ENCODE measurements at regions not wholly inside any gene's neighbourhood (a gene's known extent, or its start where the extent isn't known, plus 50 kb on each side); places are given as distances from the start of the nearest gene placed in this dataset.

DNA sequence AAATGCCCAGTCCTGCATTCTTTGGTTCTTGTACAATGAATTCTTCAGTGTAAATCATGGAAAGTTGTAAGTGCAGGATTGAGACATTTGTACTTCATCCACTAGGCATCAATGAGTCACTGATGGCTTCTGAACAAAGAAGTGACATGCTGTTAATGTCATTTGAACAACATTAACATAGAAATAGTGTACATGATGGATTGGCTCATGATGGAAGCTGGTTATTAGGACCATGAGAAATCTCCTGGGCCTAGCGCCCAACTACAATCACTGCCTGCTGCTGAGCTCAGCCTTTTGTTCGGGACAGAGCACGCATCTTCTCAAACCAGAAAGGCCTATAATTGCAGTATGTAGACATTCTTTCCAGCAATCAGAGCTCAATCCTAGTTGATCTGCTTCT, 316.8 kb upstream of the TSHZ2 start:
- no peak for TF ChIP-seq CTCF (IDR thresholded peaks at IDR 0.05; ENCODE audit: insufficient read depth, low read depth, low read length, missing control alignments)
- no peak overlapping the region for H3K4me3 ChIP-seq (ENCODE audit: low read length)
- no peak for DNase-seq (ENCODE audit: low read depth)

- H3K4me3 ChIP-seq (ENCODE audit: low read length): no peak overlapping the region
- TF ChIP-seq CTCF (IDR thresholded peaks at IDR 0.05; ENCODE audit: insufficient read depth, low read depth, low read length, missing control alignments): no peak
- no peak for DNase-seq (ENCODE audit: low read depth)
Observed at GRCh38 chr20:52654567-52654966, 317.6 kb upstream of the TSHZ2 start.

DNA sequence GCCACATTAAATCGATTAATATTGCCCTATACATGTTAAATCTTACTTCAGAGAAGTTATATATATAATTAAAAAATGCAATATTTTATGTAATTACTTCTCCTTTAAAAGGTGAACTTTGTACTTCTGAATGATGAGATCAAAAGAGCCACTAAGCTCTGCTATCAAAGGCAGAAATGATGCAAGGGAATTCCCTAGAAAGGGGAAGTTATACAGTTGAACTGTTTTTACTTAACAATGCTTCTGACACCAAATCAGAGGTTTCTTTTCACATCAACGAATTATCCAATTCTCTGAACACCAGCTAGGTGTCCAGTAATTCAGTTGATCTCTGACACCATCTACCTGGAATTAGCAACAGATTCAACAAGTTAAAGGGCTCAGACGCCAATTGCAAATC, 319.9 kb upstream of the TSHZ2 start:
- no peak for DNase-seq (ENCODE audit: low read depth)
- no peak for TF ChIP-seq CTCF (IDR thresholded peaks at IDR 0.05; ENCODE audit: insufficient read depth, low read depth, low read length, missing control alignments)
- H3K4me3 ChIP-seq (ENCODE audit: low read length): no peak overlapping the region

DNA sequence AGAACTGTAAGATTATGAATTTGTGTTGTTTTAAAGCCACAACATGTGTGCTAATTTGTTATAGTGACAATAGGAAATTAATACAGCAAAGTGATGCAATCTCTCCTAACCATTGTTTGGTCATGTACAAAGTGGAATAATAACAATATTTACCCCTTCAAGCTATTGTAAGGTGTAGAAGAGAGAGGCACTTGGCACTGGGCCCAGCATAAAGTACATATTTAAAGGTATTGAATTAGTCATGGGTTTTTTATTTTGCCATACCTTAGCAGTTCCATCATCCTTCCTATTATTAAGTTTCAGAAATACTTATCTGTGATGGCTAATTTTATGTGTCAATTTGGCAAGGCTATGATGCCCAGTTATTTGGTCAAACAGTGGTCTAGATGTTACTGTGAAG, 322.4 kb upstream of the TSHZ2 start:
- H3K4me3 ChIP-seq (ENCODE audit: low read length): no peak overlapping the region
- DNase-seq (ENCODE audit: low read depth): peak; percentile 80
- TF ChIP-seq CTCF (IDR thresholded peaks at IDR 0.05; ENCODE audit: insufficient read depth, low read depth, low read length, missing control alignments): no peak

GRCh38 chr20:52645822-52646221, 326.3 kb upstream of the TSHZ2 start:
- H3K4me3 ChIP-seq (ENCODE audit: low read length): no peak overlapping the region
- no peak for DNase-seq (ENCODE audit: low read depth)
- no peak for TF ChIP-seq CTCF (IDR thresholded peaks at IDR 0.05; ENCODE audit: insufficient read depth, low read depth, low read length, missing control alignments)

DNA sequence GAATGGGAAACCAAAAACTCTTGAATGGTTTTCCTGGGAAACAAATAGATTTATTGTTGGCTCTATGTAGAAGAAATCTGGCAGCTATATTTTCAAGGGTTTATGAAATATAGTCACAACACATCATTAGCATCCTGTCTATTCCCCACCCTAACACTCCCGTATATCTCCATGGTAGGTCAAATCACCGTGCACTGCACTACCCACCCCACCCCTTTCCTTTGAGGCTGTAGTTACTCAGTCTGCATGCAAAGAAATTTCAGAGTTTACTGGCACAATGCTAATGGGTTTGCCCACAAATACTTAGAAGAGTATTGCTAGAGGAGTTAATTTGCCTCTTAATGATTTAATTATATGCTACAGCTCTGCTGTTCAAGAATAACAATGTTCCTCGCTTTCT, 329.1 kb upstream of the TSHZ2 start:
- no peak for DNase-seq (ENCODE audit: low read depth)
- TF ChIP-seq CTCF (IDR thresholded peaks at IDR 0.05; ENCODE audit: insufficient read depth, low read depth, low read length, missing control alignments): no peak
- H3K4me3 ChIP-seq (ENCODE audit: low read length): no peak overlapping the region

- TF ChIP-seq CTCF (IDR thresholded peaks at IDR 0.05; ENCODE audit: insufficient read depth, low read depth, low read length, missing control alignments): no peak
- H3K4me3 ChIP-seq (ENCODE audit: low read length): no peak overlapping the region
- no peak for DNase-seq (ENCODE audit: low read depth)
Observed at GRCh38 chr20:52637201-52637600, 335.0 kb upstream of the TSHZ2 start.

Data from epithelial cell of esophagus (primary cell).